ENCODE measurements at regions not wholly inside any gene's neighbourhood (a gene's known extent, or its start where the extent isn't known, plus 50 kb on each side); places are given as distances from the start of the nearest gene placed in this dataset.

GRCh38 chr1:181326348-181326747, 157.0 kb upstream of the CACNA1E start:
- no peak for DNase-seq (ENCODE audit: low spot score)

- DNase-seq (ENCODE audit: low spot score): no peak
Observed at GRCh38 chr1:181327796-181328195, 155.5 kb upstream of the CACNA1E start.

DNA sequence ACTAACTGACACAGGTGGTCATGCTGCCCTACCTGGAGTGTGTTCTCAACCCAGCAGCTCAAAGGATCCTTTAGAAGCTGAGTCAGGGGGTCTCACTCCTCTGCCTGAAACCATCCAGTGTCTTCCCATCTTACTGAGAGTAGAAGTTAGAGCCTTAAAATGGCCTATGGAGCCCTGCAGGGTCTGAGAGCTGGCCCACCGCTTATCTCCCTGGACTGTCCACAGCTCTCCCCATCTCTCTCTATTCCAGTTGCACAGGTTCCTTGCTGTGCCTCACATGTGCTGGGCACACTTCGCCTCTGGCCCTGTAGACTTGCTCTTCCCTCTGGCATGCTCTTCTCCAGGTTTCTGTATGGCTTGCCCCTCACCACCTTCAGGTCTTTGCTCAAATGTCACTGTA, 148.6 kb upstream of the CACNA1E start:
- DNase-seq (ENCODE audit: low spot score): no peak

- no peak for DNase-seq (ENCODE audit: low spot score)
Observed at GRCh38 chr1:181335631-181336030, 147.7 kb upstream of the CACNA1E start.

DNA sequence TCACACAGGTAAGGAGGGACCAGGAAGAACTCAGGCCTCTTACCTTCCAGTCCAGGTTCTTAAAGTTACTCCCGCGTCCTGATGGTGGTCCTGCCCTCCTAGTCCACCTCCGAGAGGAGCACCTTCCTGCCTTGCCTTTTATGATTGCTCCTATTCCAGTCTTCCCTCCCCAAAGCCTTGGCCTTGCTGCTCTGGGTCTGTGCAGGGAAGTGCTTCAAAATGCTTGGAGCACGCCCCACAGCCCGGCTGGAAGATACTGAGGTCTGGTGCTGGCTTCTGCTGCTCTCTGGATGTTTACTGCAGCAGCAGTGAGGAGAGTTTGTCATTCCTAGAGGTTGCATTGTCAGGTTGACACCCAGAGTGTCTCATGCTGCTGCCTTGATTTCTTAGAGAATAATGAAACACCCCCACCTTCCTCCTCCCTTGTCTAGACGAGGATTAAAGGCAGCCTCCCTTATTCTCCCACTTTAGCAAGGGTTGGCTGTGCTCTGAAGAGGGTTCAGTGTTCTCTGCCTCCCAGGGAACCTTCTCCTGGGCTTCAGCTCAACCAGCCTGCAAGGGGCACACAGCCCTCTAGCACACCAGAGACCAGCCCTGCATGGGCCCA, 142.2 kb upstream of the CACNA1E start:
- DNase-seq (ENCODE audit: low spot score): no peak

GRCh38 chr1:181344091-181344490, 139.2 kb upstream of the CACNA1E start:
- no peak for DNase-seq (ENCODE audit: low spot score)

DNA sequence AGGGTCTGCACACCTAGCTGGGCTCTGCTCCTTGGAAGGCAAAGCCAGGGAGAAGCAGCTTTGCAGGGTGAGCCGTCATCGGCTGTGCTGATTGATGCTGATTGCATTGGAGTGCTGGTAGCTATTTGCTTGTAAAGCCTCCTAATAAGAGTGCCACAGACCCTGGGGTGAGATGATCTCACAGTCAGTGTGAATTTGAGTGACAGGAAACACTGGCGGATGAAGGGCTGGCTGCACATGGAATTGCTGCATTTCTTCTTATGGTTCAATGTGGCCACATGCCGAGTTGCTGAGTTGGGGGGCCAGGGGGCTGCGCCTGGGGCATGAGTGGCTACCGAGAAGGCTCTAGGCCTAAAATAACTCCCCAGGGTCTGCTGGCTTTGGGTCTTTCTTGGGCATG, 138.2 kb upstream of the CACNA1E start:
- no peak for DNase-seq (ENCODE audit: low spot score)

DNA sequence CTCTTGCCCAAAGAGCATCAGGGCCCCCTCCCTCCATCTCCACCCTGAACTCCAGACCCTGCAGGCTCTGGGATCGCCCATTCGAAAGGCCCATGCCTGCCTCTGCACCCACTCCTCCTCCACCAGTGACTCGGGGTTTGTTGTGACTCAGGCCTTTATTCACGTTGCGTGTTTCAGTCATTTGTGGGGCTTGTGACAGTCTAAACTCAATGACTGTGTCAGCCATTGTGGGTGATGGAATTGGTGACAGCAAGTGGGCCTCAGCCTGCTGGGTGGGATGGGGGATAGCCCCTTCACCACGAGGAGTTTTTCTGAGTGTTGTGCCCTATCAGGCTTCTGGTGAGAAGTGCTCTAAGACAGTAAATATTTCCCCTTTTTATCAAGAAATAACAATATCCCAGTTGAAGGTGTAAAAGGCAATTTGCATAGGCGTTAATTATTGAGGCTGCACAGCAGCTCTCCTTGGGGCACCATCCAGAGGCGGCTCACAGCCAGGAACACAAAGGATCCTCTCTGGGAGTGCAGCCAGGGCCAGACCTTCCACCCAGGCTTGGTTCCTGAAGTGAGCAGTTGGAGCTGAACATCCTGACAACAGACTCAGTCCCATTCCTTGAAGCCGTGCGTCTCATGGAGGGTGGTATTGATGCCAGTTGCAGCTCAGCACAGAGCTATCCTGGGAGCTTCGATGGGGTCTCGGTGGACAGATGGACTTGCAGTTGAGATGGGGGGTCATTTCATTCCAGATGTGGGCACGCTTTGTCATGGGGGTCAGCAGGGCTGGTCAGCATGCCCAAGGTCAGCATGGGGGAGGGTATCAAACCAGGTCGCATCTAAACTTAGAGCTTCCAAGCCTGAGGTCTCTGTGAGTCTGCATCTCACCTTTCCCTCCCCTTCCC, 135.6 kb upstream of the CACNA1E start:
- peak; percentile 30 for DNase-seq (ENCODE audit: low spot score)

DNA sequence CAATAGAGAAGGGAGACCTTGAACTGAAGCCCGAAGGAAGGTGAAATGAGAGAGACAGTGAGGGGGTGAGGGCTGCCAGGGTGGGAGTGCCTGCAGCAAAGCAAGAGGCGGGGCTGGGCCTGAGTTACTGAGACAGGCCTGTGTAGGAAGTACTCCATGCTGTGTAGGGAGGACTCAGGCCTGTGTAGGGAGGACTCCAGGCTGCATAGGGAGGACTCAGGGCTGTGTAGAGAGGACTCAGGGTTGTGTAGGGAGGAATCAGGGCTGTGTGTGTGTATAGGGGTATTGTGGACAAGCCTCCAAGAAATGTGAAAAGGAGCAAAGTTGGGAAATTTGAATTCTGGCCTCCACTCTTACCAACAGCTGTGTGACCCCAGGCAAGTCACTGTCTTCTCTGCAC, 133.8 kb upstream of the CACNA1E start:
- no peak for DNase-seq (ENCODE audit: low spot score)

GRCh38 chr1:181350131-181350530, 133.2 kb upstream of the CACNA1E start:
- no peak for DNase-seq (ENCODE audit: low spot score)

GRCh38 chr1:181351740-181352139, 131.6 kb upstream of the CACNA1E start:
- DNase-seq (ENCODE audit: low spot score): no peak

- no peak for DNase-seq (ENCODE audit: low spot score)
Observed at GRCh38 chr1:181352695-181353094, 130.6 kb upstream of the CACNA1E start.

GRCh38 chr1:181353526-181353925, 129.8 kb upstream of the CACNA1E start:
- no peak for DNase-seq (ENCODE audit: low spot score)

DNA sequence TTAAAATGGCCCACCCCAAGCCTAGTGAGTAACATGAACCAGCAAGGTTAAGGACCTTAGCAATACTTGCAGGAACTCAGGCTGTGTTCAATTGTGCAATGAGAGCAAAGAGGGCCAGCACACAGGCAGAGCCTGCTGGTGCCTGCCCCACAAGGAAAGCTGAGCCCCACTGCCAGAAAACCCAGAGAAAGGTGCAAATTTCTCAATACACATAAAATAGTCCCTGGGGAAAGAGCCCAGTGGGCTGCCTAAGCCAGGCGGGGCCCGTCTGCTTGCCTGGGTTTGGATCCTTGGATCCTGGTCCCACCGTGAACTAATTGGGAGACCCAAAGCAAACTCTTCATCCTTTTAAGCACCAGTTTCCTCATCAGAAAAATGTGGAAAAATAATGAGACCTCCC, 128.5 kb upstream of the CACNA1E start:
- DNase-seq (ENCODE audit: low spot score): no peak

DNA sequence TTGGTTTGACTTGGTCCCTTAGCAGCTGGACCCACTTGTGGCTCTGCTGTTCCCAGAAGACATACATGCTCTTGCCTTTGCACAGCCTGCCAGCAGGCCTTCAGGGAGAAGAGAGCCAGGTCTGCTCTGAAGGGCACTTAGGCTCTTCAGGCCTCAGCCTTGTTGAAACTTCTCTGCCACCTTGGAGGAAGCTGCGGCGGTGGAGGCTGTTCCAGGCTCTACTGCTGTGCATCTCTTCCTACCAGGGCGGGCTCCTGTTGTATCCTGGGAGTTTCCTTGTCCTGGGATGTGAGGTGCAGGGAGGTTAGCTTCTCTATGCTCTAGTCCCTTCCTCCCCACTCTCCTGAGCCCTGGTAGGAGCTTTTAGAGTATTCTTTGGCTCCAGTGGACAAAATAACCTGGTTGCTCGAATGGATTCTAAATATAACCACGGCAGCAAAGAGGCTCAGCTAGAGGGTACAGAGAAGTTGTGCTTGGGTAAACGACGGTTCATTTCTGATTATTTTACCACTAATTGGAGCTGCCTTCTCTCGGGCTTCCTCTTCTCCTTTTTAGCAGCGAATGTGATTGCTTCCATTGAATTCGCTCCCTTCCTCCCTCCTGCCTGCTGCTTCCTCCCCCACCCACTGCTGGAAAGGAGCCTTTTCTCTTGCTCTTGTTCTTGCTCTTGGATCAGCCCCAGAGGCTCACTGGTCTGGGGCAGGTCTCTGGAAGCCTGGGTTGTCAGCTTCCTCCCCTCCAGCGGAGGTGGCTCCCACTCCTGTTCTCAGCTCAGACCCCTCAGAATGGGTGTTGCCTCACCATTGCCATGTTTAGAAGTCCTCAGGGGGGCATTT, 126.6 kb upstream of the CACNA1E start:
- peak; percentile 50 for DNase-seq (ENCODE audit: low spot score)

DNA sequence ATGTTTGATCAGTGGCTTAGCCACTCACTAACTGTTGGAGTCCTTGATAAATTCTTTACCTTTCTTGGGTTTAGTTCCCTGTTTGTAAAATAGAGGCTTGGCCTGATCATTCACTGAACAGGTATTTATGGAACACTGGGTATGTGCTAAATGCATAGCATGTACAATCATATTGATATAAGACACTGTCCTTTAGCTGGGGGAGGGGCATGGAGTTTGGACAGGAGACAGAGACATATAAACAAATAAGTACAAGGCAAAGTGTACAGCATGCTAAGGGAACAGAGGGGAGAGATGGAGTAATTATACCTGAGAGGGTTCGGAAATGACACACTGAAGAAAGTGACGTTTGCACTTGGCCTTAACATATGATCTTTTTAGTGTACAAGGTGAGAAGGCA, 124.3 kb upstream of the CACNA1E start:
- no peak for DNase-seq (ENCODE audit: low spot score)

- no peak for DNase-seq (ENCODE audit: low spot score)
Observed at GRCh38 chr1:181364801-181365200, 118.5 kb upstream of the CACNA1E start.

DNA sequence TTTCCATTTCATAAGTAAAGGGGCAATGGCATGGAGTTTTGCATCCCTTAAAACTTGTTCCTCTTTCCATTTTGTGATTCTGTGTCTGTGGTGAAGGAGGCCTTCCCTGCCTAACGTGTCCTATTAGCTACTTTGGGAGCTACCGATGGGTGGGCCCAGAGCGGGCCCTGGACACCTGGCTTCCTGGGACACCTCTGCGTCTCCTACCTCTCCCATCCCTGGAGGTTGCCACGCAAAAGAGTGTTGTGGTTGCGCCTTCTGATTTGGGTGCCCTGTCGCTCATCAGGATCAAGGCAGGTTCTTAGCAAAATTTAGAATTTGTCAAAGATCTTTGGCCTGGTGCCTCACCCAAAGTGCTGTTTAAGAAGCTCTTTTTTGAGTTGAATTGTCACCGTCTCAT, 116.4 kb upstream of the CACNA1E start:
- no peak for DNase-seq (ENCODE audit: low spot score)

GRCh38 chr1:181369416-181369815, 113.9 kb upstream of the CACNA1E start:
- no peak for DNase-seq (ENCODE audit: low spot score)

DNA sequence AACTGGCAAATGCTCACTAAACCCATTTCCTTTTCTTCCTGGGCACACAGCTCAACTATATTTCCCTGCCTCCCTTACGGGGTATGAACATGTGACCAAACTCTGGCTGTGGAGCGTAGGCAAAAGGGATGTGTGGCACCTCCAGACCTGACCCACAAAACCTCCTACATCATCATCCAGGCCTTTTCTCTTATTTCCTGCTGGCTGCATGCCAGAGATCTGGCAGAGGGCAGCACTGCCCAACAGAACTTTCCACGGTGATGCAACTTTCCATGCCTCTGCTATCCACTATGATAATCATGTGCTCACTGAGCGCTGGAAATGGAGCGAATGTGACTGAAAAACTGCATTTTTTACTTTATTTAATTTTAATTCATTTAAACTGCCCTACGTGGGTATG, 99.6 kb upstream of the CACNA1E start:
- DNase-seq (ENCODE audit: low spot score): no peak

GRCh38 chr1:181386340-181386739, 97.0 kb upstream of the CACNA1E start:
- no peak for DNase-seq (ENCODE audit: low spot score)

GRCh38 chr1:181386951-181387350, 96.4 kb upstream of the CACNA1E start:
- peak; percentile 8 for DNase-seq (ENCODE audit: low spot score)

DNA sequence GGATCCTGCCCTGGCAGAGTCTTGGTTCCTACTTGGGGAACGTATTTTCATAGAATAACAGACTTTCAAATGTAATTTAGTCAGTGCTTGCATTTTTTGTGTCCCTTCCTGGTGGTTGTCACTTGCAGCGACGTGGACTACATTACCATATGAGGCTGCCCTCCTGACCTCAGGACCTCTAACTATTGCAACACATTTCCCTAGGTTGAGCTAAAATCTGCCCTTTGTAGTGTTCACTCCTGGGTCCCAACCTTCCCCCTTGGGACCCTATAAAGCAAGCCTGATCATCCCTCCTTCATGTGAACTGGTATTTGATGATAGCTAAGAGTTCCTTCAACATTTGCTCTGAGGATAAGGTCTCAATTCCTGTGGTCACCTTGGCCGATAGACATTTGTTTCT, 95.6 kb upstream of the CACNA1E start:
- DNase-seq (ENCODE audit: low spot score): no peak
